ENCODE measurements at regions not wholly inside any gene's neighbourhood (a gene's known extent, or its start where the extent isn't known, plus 50 kb on each side); places are given as distances from the start of the nearest gene placed in this dataset.
"Not testable (repeated sequence)": the region's sequence is repeated elsewhere in the genome, so short reads cannot be mapped to it uniquely, and the experiment has no call there.

DNA sequence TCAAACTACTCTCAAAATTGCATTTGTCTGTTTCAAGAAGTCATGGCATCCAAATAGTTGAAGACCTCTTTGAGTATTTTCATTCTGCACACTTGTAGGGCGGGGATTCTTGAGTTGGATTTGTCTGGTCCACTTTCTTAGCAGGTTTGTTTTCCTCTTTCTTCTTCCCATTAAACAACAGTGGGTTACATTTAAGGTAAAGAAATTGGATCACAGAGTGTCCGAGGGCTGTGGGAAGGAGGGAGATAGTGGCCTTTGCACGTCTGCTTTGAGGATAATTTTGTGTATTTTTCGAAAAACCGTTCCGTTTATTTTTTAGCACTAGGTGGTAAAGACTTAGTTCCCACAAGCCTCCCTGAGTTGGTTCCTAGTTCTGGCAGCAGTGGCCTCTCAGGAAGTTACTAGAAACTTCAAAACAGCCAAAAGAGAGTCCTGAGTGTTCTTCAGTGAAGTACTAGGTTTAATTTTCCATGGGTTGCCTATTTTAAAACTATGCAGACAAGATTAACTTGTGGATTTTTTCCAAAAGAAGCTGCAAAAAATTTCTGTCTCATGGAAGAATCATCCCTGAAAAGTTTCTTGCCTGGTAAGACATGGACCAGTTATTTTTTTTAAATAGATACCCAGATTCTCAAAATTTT, 107.9 kb downstream of the CDC42EP3 start:
- intact Hi-C loops (cut with DNase I): no loop called here
- DNase-seq (ENCODE audit: low spot score): no peak

DNA sequence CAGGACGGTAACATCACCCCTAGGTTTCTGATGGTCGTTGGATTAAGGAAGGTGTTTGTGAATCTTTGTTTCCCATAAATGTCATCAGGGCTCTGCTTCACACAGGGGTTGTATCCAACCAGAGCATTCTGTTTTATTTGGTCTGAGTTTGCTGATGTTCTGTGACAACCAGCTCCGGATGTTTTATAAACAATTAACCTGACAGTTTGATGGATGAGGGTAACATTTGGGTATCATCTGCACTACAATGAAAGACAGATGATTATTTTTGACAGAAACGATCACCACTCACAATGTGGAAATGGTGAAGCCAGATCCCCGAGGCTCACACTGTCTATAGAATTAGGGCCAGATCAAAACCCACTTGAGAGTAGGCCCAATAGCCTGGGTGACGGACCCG, 107.1 kb downstream of the CDC42EP3 start:
- no peak for DNase-seq (ENCODE audit: low spot score)
- intact Hi-C loops (cut with DNase I): no loop called here

GRCh38 chr2:37566517-37566981, 104.9 kb downstream of the CDC42EP3 start:
- intact Hi-C loops (cut with DNase I): no loop called here
- no peak for DNase-seq (ENCODE audit: low spot score)

DNA sequence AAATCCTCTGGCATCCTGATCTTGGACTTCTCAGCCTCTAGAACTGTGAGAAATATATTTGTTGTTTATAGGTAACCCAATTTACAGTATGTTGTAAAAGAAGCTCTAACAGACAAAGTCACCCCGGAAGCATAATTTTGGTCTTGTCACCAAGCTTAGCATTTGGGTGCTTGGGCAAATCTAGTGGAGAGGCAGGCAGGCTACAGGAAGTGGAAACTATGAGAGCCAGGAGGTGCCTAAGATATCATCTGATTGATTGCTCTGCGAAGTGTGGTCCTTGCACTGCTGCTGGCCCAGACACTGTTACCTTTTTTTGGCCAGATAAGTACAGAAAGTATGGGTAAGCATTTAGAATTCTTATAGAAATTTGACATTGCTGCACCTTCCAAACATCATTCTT, 102.9 kb downstream of the CDC42EP3 start:
- no peak for DNase-seq (ENCODE audit: low spot score)
- intact Hi-C loops (cut with DNase I): no loop called here

DNA sequence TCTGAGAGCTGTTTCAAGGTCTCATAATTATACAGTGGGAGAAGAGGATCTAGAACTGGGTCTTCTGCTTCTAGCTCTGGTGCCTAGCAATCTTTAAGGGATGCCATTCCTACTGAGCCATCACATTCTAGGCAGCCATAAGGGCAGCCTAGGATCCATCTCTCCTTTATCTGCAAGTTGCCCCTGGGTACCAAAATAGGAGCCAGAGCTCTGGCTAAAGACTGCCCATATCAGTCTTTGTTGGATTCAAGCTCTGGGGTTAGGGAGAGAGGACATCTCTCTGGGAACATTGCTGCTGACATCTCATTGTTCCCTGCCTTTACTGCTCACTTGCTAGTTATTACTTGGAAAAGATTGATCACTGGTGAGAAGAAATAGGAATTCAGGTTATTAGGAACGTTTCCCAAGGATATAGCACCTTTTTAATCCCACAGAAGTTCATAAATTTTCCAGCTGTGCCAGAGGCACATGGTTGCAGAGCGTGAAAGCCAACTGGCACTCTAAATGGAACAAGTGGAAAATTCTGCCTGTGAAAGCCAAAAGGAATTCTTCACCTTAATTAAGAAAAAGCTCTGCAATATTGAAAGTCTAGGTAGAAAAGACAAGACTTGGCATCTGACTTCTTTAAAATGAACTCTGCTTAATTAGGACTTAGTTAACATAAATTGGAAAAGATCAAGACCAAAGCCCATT, 102.2 kb downstream of the CDC42EP3 start:
- intact Hi-C loops (cut with DNase I): no loop called here
- no peak for DNase-seq (ENCODE audit: low spot score)

- intact Hi-C loops (cut with DNase I): no loop called here
- DNase-seq (ENCODE audit: low spot score): no peak
Measured at GRCh38 chr2:37569986-37570679, 101.3 kb downstream of the CDC42EP3 start.

- DNase-seq (ENCODE audit: low spot score): no peak
- intact Hi-C loops (cut with DNase I): no loop called here
Measured at GRCh38 chr2:37570773-37571586, 100.5 kb downstream of the CDC42EP3 start.

GRCh38 chr2:37571587-37572136, 99.8 kb downstream of the CDC42EP3 start:
- DNase-seq (ENCODE audit: low spot score): no peak
- intact Hi-C loops (cut with DNase I): no loop called here

DNA sequence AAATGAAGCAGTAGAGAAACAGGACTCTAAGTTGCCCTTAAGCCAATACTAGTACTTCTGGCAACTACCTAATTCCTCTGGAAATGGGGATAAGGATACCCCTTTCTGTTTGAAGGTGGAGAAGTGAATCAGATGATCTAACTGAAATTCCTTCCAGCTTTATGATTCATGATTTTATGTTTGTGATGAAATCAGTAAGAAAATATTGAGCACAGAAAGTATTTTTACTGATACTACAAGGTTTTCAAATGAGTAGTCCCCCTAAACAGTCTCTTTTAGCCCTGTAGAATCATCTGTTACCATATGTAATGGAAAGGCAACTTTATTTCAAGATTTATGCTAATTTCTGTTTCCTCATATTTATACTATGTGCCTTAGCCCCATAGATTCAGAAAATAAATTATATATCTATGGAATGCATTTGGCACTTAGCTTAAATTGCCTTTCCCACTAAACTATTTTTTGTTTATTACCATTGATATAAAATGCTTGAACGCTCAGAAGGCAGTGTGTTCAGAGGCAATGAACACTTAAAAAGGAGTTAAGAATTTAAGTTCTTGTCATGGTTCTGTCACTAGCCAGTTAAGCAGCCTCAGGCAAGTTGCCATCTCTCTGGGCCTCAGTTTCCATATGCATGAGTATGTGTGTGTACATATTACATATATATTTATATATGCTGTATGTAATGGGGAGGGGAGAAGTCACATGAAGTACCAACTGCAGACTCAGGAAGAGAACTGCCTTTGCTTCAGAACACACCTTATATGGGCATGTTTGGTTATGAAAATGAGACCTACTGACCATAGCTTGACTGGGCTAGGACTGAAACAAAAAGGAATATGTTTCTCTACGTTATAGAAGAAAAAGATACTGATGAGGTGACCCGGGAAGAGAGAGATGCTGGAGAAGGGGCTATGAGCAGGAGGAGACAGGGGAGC, 97.7 kb downstream of the CDC42EP3 start:
- DNase-seq (ENCODE audit: low spot score): no peak
- intact Hi-C loops (cut with DNase I): no loop called here

GRCh38 chr2:37575780-37576179, 95.7 kb downstream of the CDC42EP3 start:
- intact Hi-C loops (cut with DNase I): no loop called here
- DNase-seq (ENCODE audit: low spot score): no peak

- DNase-seq (ENCODE audit: low spot score); intact Hi-C loops (cut with DNase I): not testable (repeated sequence)
Measured at GRCh38 chr2:37576194-37576593, 95.2 kb downstream of the CDC42EP3 start.

DNA sequence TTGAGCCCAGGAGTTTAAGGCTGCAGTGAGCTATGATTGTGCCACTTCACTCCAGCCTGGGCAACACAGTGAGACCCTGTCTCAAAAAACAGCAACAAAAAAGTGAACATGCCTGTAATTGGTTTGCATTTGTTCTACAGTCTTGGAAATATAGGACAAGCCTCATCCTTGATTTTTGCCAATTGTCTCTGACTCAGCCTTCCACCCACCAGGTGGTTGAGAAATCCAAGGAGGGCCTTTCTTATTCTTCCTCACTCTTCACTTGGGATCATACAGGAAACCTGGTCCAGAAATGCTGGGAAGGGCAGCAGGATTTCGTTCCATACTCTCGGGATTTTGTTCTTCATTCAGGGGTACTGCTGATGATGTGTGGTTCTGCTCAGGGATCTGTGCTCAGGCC, 94.6 kb downstream of the CDC42EP3 start:
- intact Hi-C loops (cut with DNase I): no loop called here
- DNase-seq (ENCODE audit: low spot score): no peak

- no peak for DNase-seq (ENCODE audit: low spot score)
- intact Hi-C loops (cut with DNase I): no loop called here
Measured at GRCh38 chr2:37579192-37579713, 92.2 kb downstream of the CDC42EP3 start.

- intact Hi-C loops (cut with DNase I): loop anchor here in 1 of 2 donors (10.0 kb wide), 1 partner anchor 85 kb away; no protein-coding TSS in a partner anchor
- DNase-seq (ENCODE audit: low spot score): not testable (repeated sequence)
Measured at GRCh38 chr2:37579949-37580348, 91.5 kb downstream of the CDC42EP3 start.

- intact Hi-C loops (cut with DNase I): loop anchor here in 1 of 2 donors (10.0 kb wide), 1 partner anchor 83 kb away; no protein-coding TSS in a partner anchor
- DNase-seq (ENCODE audit: low spot score): no peak
Measured at GRCh38 chr2:37581433-37581832, 90.0 kb downstream of the CDC42EP3 start.

- intact Hi-C loops (cut with DNase I): loop anchor here in 1 of 2 donors (10.0 kb wide), 1 partner anchor 82 kb away; no protein-coding TSS in a partner anchor
- DNase-seq (ENCODE audit: low spot score): no peak
Measured at GRCh38 chr2:37582481-37583220, 88.8 kb downstream of the CDC42EP3 start.

DNA sequence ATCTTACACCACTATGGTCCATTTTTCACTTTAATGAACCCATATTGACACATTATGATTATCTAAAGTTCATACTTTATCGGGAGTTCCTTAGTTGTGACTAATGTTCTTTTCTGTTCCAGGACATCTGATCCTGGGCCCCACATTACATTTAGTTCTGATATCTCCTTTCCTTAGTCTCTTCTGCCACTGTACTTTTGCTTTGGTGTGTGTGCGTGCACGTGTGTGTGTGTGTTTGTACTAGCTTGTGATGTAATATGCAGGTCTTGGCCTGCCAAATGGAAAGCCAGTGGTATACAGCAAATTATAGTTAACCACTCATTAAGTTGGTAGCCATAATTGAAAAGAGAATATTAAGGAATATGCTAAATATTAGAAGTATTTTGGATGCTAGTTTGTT, 88.0 kb downstream of the CDC42EP3 start:
- no peak for DNase-seq (ENCODE audit: low spot score)
- intact Hi-C loops (cut with DNase I): loop anchor here in 1 of 2 donors (10.0 kb wide), 1 partner anchor 81 kb away; no protein-coding TSS in a partner anchor
